Panc1 (cell line): ENCODE measurements at regions not wholly inside any gene's neighbourhood (a gene's known extent, or its start where the extent isn't known, plus 50 kb on each side); places are given as distances from the start of the nearest gene placed in this dataset.

Source experiments
- POLR2AphosphoS5 ChIP-seq: IDR thresholded peaks from 2 replicates; pipeline ENCODE4 v1.6.1; 2012; ENCODE audit warnings: mild to moderate bottlenecking, low read depth, low read length, moderate library complexity
- SIN3A ChIP-seq: IDR thresholded peaks from 2 replicates; pipeline ENCODE4 v1.6.1; 2012; ENCODE audit warnings: low read depth, mild to moderate bottlenecking, low read length, moderate library complexity, borderline replicate concordance; ENCODE audit not compliant: insufficient read depth
- TCF7L2 ChIP-seq: IDR thresholded peaks from 2 replicates; pipeline ENCODE4 v1.6.1; 2011; ENCODE audit warnings: mild to moderate bottlenecking, low read depth, low read length, inconsistent platforms
- TF ChIP-seq, protein P1 (sequence below): fragments of 450-650 bp; IDR thresholded peaks from 2 replicates; pipeline ENCODE4 v1.5.1; 2017; ENCODE audit warnings: mild to moderate bottlenecking

DNA sequence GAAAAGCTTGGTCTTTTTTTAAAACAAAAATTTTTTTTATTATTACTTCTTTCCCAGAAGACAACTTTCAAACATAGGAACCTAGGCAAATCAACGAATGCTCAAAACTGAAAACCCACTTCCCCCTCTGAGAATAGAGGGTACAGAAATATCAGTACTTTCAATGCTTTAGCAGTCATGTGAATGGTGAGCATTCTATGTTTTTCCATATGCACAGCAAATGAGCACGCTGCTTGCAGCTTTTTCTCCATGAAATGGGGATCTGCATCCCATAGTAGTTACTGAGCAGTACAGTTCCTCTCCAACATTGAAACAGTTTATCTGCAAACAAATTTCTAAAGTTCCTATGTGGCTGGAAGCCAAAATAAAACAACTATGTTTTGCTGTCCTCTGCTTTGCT is 108.4 kb upstream of the BMP2K start:
- no peak for TF ChIP-seq POLR2AphosphoS5
- TF ChIP-seq, protein P1, sequence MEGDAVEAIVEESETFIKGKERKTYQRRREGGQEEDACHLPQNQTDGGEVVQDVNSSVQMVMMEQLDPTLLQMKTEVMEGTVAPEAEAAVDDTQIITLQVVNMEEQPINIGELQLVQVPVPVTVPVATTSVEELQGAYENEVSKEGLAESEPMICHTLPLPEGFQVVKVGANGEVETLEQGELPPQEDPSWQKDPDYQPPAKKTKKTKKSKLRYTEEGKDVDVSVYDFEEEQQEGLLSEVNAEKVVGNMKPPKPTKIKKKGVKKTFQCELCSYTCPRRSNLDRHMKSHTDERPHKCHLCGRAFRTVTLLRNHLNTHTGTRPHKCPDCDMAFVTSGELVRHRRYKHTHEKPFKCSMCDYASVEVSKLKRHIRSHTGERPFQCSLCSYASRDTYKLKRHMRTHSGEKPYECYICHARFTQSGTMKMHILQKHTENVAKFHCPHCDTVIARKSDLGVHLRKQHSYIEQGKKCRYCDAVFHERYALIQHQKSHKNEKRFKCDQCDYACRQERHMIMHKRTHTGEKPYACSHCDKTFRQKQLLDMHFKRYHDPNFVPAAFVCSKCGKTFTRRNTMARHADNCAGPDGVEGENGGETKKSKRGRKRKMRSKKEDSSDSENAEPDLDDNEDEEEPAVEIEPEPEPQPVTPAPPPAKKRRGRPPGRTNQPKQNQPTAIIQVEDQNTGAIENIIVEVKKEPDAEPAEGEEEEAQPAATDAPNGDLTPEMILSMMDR: no peak
- TF ChIP-seq TCF7L2: no peak
- TF ChIP-seq SIN3A: no peak
